GM19372 (cell line): ENCODE measurements at regions not wholly inside any gene's neighbourhood (a gene's known extent, or its start where the extent isn't known, plus 50 kb on each side); places are given as distances from the start of the nearest gene placed in this dataset.
A peak's percentile ranks its signal among the peaks of the same experiment; 100 is the strongest.
"Not testable (repeated sequence)": the region's sequence is repeated elsewhere in the genome, so short reads cannot be mapped to it uniquely, and the experiment has no call there.

Source experiments
- ATAC-seq: cut with Tn5 transposase; IDR thresholded peaks from one replicate; pipeline ENCODE4 v1.9.1; 2021; ENCODE audit warnings: mild to moderate bottlenecking, low read depth, moderate library complexity; ENCODE audit not compliant: unreplicated experiment

GRCh38 chr6:135604035-135604860, 106.7 kb upstream of the AHI1 start:
- ATAC-seq, result no peak

GRCh38 chr6:135605278-135605790, 107.8 kb upstream of the AHI1 start:
- no peak for ATAC-seq

GRCh38 chr6:135606392-135606791, 108.9 kb upstream of the AHI1 start:
- no peak for ATAC-seq

GRCh38 chr6:135608031-135608430, 110.5 kb upstream of the AHI1 start:
- ATAC-seq, result no peak

GRCh38 chr6:135610192-135610591, 112.7 kb upstream of the AHI1 start:
- ATAC-seq, result not testable (repeated sequence)

- ATAC-seq, result no peak
Measured at GRCh38 chr6:135616655-135617054, 119.1 kb upstream of the AHI1 start.

- no peak for ATAC-seq
Measured at GRCh38 chr6:135617222-135617621, 119.7 kb upstream of the AHI1 start.

- ATAC-seq, result no peak
Measured at GRCh38 chr6:135622081-135622480, 124.5 kb upstream of the AHI1 start.

- no peak for ATAC-seq
Measured at GRCh38 chr6:135623979-135624378, 126.4 kb upstream of the AHI1 start.

GRCh38 chr6:135624402-135625295, 127.1 kb upstream of the AHI1 start:
- no peak for ATAC-seq

GRCh38 chr6:135626001-135626400, 128.5 kb upstream of the AHI1 start:
- not testable (repeated sequence) for ATAC-seq

GRCh38 chr6:135627092-135627715, 129.7 kb upstream of the AHI1 start:
- ATAC-seq, result peak; percentile 73

GRCh38 chr6:135630789-135631376, 133.3 kb upstream of the AHI1 start:
- ATAC-seq, result no peak

- ATAC-seq, result no peak
Measured at GRCh38 chr6:135631821-135632220, 134.3 kb upstream of the AHI1 start.

GRCh38 chr6:135633573-135633972, 136.0 kb upstream of the AHI1 start:
- no peak for ATAC-seq

GRCh38 chr6:135637701-135638100, 140.2 kb upstream of the AHI1 start:
- no peak for ATAC-seq

- ATAC-seq, result no peak
Measured at GRCh38 chr6:135638108-135638507, 140.6 kb upstream of the AHI1 start.

- ATAC-seq, result no peak
Measured at GRCh38 chr6:135640048-135640447, 142.5 kb upstream of the AHI1 start.

- ATAC-seq, result peak; percentile 79
Measured at GRCh38 chr6:135640449-135641111, 143.0 kb upstream of the AHI1 start.

- ATAC-seq, result no peak
Measured at GRCh38 chr6:135642912-135643311, 145.4 kb upstream of the AHI1 start.
